Right lobe of liver (tissue), 6 donors: ENCODE measurements at regions not wholly inside any gene's neighbourhood (a gene's known extent, or its start where the extent isn't known, plus 50 kb on each side); places are given as distances from the start of the nearest gene placed in this dataset.
A peak's percentile ranks its signal among the peaks of the same experiment; 100 is the strongest.

Experiments
- ATAC-seq, 4 donors: fragments of 200-7000 bp; cut with Tn5 transposase; one replicate each; pipeline ENCODE4 v1.9.1; 2020; ENCODE audit warnings: mild to moderate bottlenecking in 4 of 4, moderate library complexity in 4 of 4
- DNase-seq, 3 donors: peaks; one replicate each; pipeline ENCODE4 v3.0.0-alpha.2; 2020
- H3K27ac ChIP-seq, 3 donors: fragments of 200-600 bp; one replicate each; pipeline ENCODE4 v1.8.0; 2022
- H3K27me3 ChIP-seq, 2 donors: fragments of 200-600 bp; one replicate each; pipeline ENCODE4 v1.8.0; 2022
- H3K36me3 ChIP-seq, 4 donors: fragments of 200-600 bp; sonication (generic) in 1 of 4; one replicate each; pipeline versions ENCODE4 v1.5.1 to v1.8.0; 2017 to 2022; ENCODE audit warnings: control low read depth in 1 of 4
- H3K4me1 ChIP-seq, 4 donors: fragments of 200-600 bp; sonication (generic) in 1 of 4; one replicate each; pipeline versions ENCODE4 v1.5.1 to v1.8.0; 2017 to 2022; ENCODE audit warnings: control low read depth in 1 of 4
- H3K4me3 ChIP-seq, 3 donors: fragments of 200-600 bp; one replicate each; pipeline ENCODE4 v1.8.0; 2022
- H3K9me3 ChIP-seq, 4 donors: fragments of 200-600 bp; sonication (generic) in 1 of 4; one replicate each; pipeline versions ENCODE4 v1.5.1 to v1.8.0; 2017 to 2022; ENCODE audit warnings: control low read depth in 1 of 4
- CTCF ChIP-seq, 4 donors: fragments of 200-600 bp in 3 of 4; fragments of 450-650 bp in 1 of 4; IDR thresholded peaks; one replicate each; pipeline versions ENCODE4 v1.5.1 to v1.8.0; 2016 to 2022; ENCODE audit warnings: antibody characterized with exemption in 4 of 4, mild to moderate bottlenecking in 2 of 4
- POLR2A ChIP-seq: fragments of 450-650 bp; IDR thresholded peaks from one replicate; pipeline ENCODE4 v1.6.1; 2017; ENCODE audit warnings: antibody characterized with exemption, mild to moderate bottlenecking
- WGBS: methylation state at CpG from one replicate; pipeline ENCODE4 v1.1.6; 2018; ENCODE audit warnings: low coverage, low lambda C conversion rate; ENCODE audit not compliant: insufficient coverage; ENCODE audit errors: missing lambda C conversion rate; 5-methylcytosine and 5-hydroxymethylcytosine counted together
- intact Hi-C, 2 donors: fragments of 100-400 bp; cut with DNase I; formaldehyde crosslinking; loops; one replicate each; pipeline versions ENCODE4 v1.11.2 to v1.14.1; 2022
- donor health status: DM: no; HTN: yes; CAD: no.
- donor health status: DM: no; HTN: no; CAD: no.
- donor health status: DM: no; HTN: no; CAD: no.
- donor health status: DM: no; HTN: yes; CAD: no.
- donor health status: DM: no; HTN: yes; CAD: no.

DNA sequence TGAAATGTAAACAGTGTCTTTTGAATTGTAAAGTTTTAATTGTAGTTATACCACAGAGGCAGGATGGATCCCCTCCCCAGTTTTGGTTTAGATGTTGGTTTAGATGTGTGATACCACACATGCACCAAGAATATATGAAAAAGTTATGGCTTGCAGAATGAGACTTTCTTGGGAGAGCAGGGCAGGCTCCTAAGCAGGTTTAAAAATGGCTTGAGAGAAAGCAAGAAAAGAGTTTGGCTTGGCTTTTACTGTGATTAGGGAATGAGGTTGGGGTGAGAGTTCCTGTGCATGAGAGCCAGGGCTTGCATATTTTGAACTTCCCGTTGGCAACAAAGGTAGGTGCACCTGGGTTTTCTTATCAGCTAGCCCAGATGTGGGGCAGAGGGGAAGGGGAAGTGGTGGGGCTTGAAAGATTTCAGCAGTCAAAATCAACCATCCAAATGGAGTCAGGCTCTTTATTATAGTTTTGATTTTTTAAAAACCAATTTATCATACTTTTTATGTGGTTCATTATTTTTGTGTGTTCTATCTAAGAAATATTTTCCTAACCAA, 246.9 kb downstream of the MTX2 start:
- intact Hi-C loops: no loop called here
- no peaks in the 10 kb centered on the region for H3K27me3 ChIP-seq
- no peak overlapping the region for H3K27ac ChIP-seq
- no peak for DNase-seq
- 13% methylated on average over 1 of the region's 1 CpG for WGBS
- H3K4me1 ChIP-seq: no peaks in the 10 kb centered on the region
- ATAC-seq: no peak
- H3K9me3 ChIP-seq: no peaks in the 10 kb centered on the region
- no peak overlapping the region for H3K4me3 ChIP-seq
- no peaks in the 10 kb centered on the region for H3K36me3 ChIP-seq
- TF ChIP-seq POLR2A: no peak

DNA sequence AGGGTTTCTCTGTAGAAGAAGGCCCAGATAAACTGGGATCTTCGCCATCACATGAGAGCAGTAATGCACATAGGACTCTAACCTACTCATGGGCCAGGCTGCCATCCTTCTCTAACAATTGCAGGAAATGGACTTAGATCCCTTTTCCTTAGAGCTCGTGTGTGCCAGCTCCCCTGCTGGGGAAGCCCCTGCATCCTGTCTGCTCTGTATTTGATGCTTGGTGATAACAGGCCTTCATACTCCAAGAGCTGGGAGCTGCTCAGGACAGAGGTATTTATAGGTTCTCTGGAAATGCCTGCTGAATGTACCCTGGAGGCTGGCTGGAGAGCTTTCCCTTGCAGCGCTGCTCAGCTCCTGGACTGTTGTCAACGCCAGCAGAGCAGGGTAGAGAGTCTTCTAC, 249.6 kb downstream of the MTX2 start:
- ATAC-seq: peak in 2 of 4 donors; percentile 26 to 28
- Histone ChIP-seq H3K27ac (no peak overlapping the region), H3K9me3 (no peaks in the 10 kb centered on the region), H3K36me3 (no peaks in the 10 kb centered on the region), H3K4me3 (no peak overlapping the region), H3K27me3 (no peaks in the 10 kb centered on the region), H3K4me1 (no peaks in the 10 kb centered on the region)
- DNase-seq: no peak
- intact Hi-C loops: no loop called here
- TF ChIP-seq POLR2A: no peak
- 46% methylated on average over 3 of the region's 4 CpGs for WGBS

DNA sequence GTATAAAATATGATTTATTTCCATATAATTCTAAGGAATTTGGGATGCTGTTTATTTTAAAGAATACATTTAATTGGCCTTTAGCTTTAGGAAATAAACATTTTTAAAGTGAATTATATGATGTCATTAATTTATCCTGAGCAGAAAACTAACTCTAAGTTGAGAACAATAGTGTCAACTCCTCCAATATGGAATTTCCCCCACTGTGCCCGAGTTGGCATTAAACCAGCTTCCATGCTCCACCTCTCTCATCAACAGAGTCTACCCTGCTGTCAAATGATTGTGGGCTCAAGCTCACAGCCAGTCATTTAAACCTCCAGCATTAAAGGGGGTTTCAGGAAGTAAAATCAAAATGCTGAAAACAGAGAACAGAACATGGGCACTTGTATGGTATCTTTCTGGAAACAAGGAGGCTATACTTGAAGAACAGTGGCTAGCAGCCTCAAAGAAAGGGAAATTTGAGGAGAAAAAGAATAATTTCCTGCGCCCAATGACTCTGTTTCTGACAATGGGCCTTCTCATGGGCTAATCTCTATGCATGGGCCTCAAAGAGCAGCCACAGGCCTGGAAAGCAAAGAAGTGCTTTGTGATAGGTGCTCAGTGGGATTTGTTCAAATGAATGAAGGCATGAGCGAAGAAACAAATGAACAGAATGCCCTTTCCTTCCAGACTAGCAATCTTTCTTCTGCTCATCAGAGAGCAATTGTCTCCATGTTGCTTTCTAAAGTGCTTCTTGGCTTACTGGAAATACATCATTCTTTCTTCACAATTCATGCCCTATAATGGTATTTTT, 252.8 kb downstream of the MTX2 start:
- Histone ChIP-seq H3K4me1 (peaks cover 0 to 4% (median 0%) of the 10 kb centered on the region in 4 donors), H3K36me3 (no peaks in the 10 kb centered on the region), H3K27me3 (no peaks in the 10 kb centered on the region), H3K27ac (no peak overlapping the region), H3K9me3 (no peaks in the 10 kb centered on the region), H3K4me3 (no peak overlapping the region)
- TF ChIP-seq POLR2A (no peak), CTCF (IDR thresholded peaks at IDR 0.05) (no peak)
- DNase-seq (no peak), ATAC-seq (no peak)
- WGBS: 28% methylated on average over 2 of the region's 3 CpGs
- intact Hi-C loops: no loop called here

GRCh38 chr2:176525086-176525485, 255.8 kb downstream of the MTX2 start:
- Histone ChIP-seq H3K9me3 (no peaks in the 10 kb centered on the region), H3K4me3 (no peak overlapping the region), H3K27ac (no peak overlapping the region), H3K36me3 (no peaks in the 10 kb centered on the region), H3K27me3 (no peaks in the 10 kb centered on the region), H3K4me1 (peaks cover 0 to 8% (median 0%) of the 10 kb centered on the region in 4 donors)
- TF ChIP-seq POLR2A: no peak
- TF ChIP-seq CTCF (IDR thresholded peaks at IDR 0.05): no peak
- 71% methylated on average over 2 of the region's 2 CpGs for WGBS
- ATAC-seq (no peak), DNase-seq (no peak)
- intact Hi-C loops: no loop called here

- H3K9me3 ChIP-seq: no peaks in the 10 kb centered on the region
- no peak overlapping the region for H3K4me3 ChIP-seq
- no peak for TF ChIP-seq POLR2A
- TF ChIP-seq CTCF (IDR thresholded peaks at IDR 0.05): no peak
- WGBS: 32% methylated on average over 6 of the region's 6 CpGs
- ATAC-seq (peak; percentile 38 to 88 (median 66)), DNase-seq (peak in 1 of 3 donors; percentile 46)
- peaks cover 0 to 8% (median 0%) of the 10 kb centered on the region in 4 donors for H3K4me1 ChIP-seq
- no peaks in the 10 kb centered on the region for H3K36me3 ChIP-seq
- intact Hi-C loops: no loop called here
- no peaks in the 10 kb centered on the region for H3K27me3 ChIP-seq
- H3K27ac ChIP-seq: no peak overlapping the region
These were observed 258.0 kb downstream of the MTX2 start for GRCh38 chr2:176526995-176527901.
